Activated T-cell treated with anti-CD3 and anti-CD28 coated beads, Interleukin-2, amount 50 U/mL, for 24 hours (primary cell): ENCODE measurements at regions not wholly inside any gene's neighbourhood (a gene's known extent, or its start where the extent isn't known, plus 50 kb on each side); places are given as distances from the start of the nearest gene placed in this dataset.
"Not testable (repeated sequence)": the region's sequence is repeated elsewhere in the genome, so short reads cannot be mapped to it uniquely, and the experiment has no call there.

Experiments used
- DNase-seq: peaks from one replicate; pipeline ENCODE4 v3.0.0-alpha.2; 2020
- H3K27ac Mint-ChIP-seq: 2 replicates; pipeline ENCODE4 v1.8.0; 2020; ENCODE audit warnings: mild to moderate bottlenecking, mixed read lengths
- H3K27me3 Mint-ChIP-seq: 2 replicates; pipeline ENCODE4 v1.8.0; 2020; ENCODE audit warnings: mixed read lengths
- H3K36me3 Mint-ChIP-seq: 2 replicates; pipeline ENCODE4 v1.8.0; 2020; ENCODE audit warnings: low read depth, mixed read lengths
- H3K4me1 Mint-ChIP-seq: 2 replicates; pipeline ENCODE4 v1.8.0; 2020; ENCODE audit warnings: low read depth, mixed read lengths
- H3K4me3 Mint-ChIP-seq: 2 replicates; pipeline ENCODE4 v1.8.0; 2020; ENCODE audit warnings: mild to moderate bottlenecking, moderate library complexity, mixed read lengths
- H3K9me3 Mint-ChIP-seq: 2 replicates; pipeline ENCODE4 v1.8.0; 2020; ENCODE audit warnings: mixed read lengths

- peaks cover 23% of the 10 kb centered on the region for H3K27me3 Mint-ChIP-seq
- H3K27ac Mint-ChIP-seq: no peak overlapping the region
- H3K36me3 Mint-ChIP-seq: no peaks in the 10 kb centered on the region
- no peaks in the 10 kb centered on the region for H3K4me1 Mint-ChIP-seq
- no peak for DNase-seq
- H3K9me3 Mint-ChIP-seq: no peaks in the 10 kb centered on the region
- H3K4me3 Mint-ChIP-seq: no peak overlapping the region
Observed at GRCh38 chr3:150135287-150135721, 164.6 kb upstream of the PFN2 start.

GRCh38 chr3:150133293-150133692 is 162.6 kb upstream of the PFN2 start:
- H3K4me3 Mint-ChIP-seq: no peak overlapping the region
- no peak overlapping the region for H3K27ac Mint-ChIP-seq
- peaks cover 28% of the 10 kb centered on the region for H3K27me3 Mint-ChIP-seq
- H3K9me3 Mint-ChIP-seq: no peaks in the 10 kb centered on the region
- no peaks in the 10 kb centered on the region for H3K4me1 Mint-ChIP-seq
- H3K36me3 Mint-ChIP-seq: no peaks in the 10 kb centered on the region
- no peak for DNase-seq

- Mint-ChIP-seq H3K4me1 (no peaks in the 10 kb centered on the region), H3K27ac (no peak overlapping the region), H3K9me3 (no peaks in the 10 kb centered on the region), H3K4me3 (no peak overlapping the region), H3K36me3 (no peaks in the 10 kb centered on the region), H3K27me3 (peaks cover 27% of the 10 kb centered on the region)
- DNase-seq: no peak
Observed at GRCh38 chr3:150132101-150132749, 161.5 kb upstream of the PFN2 start.

DNA sequence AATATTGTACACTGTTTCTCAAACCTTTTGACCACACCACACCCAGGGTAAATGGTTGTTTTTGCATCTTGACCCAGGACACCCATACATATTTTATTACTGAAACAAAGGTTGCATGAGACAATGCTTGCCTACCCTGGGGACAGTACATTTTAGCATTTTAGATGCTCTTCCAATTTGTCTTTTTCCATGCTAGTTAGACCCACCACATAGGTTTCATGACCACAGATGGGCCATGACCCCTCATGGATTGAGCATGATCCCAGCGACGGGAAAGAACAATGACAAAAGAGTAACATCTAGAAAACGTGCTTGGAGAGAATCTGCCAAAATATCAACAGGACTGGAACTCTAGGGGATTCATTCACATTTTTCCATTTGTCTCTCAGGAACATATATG is 161.0 kb upstream of the PFN2 start:
- no peaks in the 10 kb centered on the region for H3K36me3 Mint-ChIP-seq
- H3K4me3 Mint-ChIP-seq: no peak overlapping the region
- no peak for DNase-seq
- no peaks in the 10 kb centered on the region for H3K4me1 Mint-ChIP-seq
- H3K9me3 Mint-ChIP-seq: no peaks in the 10 kb centered on the region
- no peak overlapping the region for H3K27ac Mint-ChIP-seq
- H3K27me3 Mint-ChIP-seq: peaks cover 21% of the 10 kb centered on the region

- peaks cover 27% of the 10 kb centered on the region for H3K27me3 Mint-ChIP-seq
- H3K9me3 Mint-ChIP-seq: no peaks in the 10 kb centered on the region
- no peak overlapping the region for H3K4me3 Mint-ChIP-seq
- no peaks in the 10 kb centered on the region for H3K4me1 Mint-ChIP-seq
- H3K36me3 Mint-ChIP-seq: no peaks in the 10 kb centered on the region
- no peak overlapping the region for H3K27ac Mint-ChIP-seq
- no peak for DNase-seq
Observed at GRCh38 chr3:150130404-150131100, 159.9 kb upstream of the PFN2 start.

GRCh38 chr3:150129166-150129565 is 158.5 kb upstream of the PFN2 start:
- H3K36me3 Mint-ChIP-seq: no peaks in the 10 kb centered on the region
- H3K9me3 Mint-ChIP-seq: no peaks in the 10 kb centered on the region
- DNase-seq: no peak
- no peak overlapping the region for H3K4me3 Mint-ChIP-seq
- H3K4me1 Mint-ChIP-seq: no peaks in the 10 kb centered on the region
- H3K27me3 Mint-ChIP-seq: peaks cover 29% of the 10 kb centered on the region
- H3K27ac Mint-ChIP-seq: no peak overlapping the region

GRCh38 chr3:150128126-150128525 is 157.4 kb upstream of the PFN2 start:
- H3K4me1 Mint-ChIP-seq: no peaks in the 10 kb centered on the region
- no peak overlapping the region for H3K4me3 Mint-ChIP-seq
- H3K9me3 Mint-ChIP-seq: no peaks in the 10 kb centered on the region
- DNase-seq: no peak
- H3K36me3 Mint-ChIP-seq: no peaks in the 10 kb centered on the region
- H3K27me3 Mint-ChIP-seq: peaks cover 29% of the 10 kb centered on the region
- no peak overlapping the region for H3K27ac Mint-ChIP-seq

DNA sequence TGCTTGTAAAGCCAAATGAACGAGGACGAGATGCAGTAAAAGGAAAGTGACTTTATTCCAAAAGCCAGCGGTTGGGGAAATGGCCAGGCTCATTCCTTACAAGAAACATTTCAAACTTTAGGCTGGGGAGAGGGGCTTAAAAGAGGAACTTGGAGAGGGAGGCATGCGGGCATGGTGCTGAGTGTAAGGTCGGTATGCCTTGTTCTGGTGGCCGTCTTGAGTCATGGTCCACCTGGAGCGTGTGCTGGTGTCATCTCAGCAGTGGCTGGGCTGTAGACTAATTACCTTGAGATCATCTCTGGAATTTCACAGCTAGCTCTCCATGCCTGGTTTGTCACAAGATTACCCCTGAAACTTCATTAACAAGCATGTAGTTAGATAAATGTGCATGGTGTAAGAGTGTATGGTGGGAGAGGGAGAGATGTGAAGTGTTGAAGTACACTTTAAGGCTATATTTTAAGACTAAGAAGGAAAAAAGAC is 156.4 kb upstream of the PFN2 start:
- no peak overlapping the region for H3K4me3 Mint-ChIP-seq
- no peak overlapping the region for H3K27ac Mint-ChIP-seq
- no peaks in the 10 kb centered on the region for H3K36me3 Mint-ChIP-seq
- no peak for DNase-seq
- H3K27me3 Mint-ChIP-seq: peaks cover 25% of the 10 kb centered on the region
- no peaks in the 10 kb centered on the region for H3K4me1 Mint-ChIP-seq
- H3K9me3 Mint-ChIP-seq: no peaks in the 10 kb centered on the region

GRCh38 chr3:150124142-150124541 is 153.4 kb upstream of the PFN2 start:
- no peaks in the 10 kb centered on the region for H3K4me1 Mint-ChIP-seq
- H3K27me3 Mint-ChIP-seq: peaks cover 33% of the 10 kb centered on the region
- no peak overlapping the region for H3K27ac Mint-ChIP-seq
- no peaks in the 10 kb centered on the region for H3K36me3 Mint-ChIP-seq
- no peak overlapping the region for H3K4me3 Mint-ChIP-seq
- no peaks in the 10 kb centered on the region for H3K9me3 Mint-ChIP-seq
- DNase-seq: no peak

- H3K4me1 Mint-ChIP-seq: not testable (repeated sequence)
Observed at GRCh38 chr3:150123249-150123648, 152.6 kb upstream of the PFN2 start.

DNA sequence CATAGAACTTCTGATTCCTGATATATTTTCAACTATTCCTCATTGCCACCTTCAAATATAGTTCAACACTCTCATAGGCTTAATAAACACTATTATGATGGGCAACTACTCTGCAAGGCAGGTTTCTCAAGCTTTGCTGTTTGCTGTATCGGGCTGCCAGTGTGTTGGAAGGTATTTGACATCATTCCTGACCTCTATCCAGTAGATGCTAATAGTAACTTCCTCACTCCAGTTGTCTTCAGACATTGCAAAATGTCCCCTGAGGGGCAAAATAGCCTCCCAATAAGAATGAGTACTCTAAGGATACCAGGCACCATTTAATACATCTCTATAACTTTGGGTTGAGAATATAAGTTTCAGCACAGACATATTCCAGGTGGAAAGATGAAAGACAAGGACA is 147.5 kb upstream of the PFN2 start:
- no peak for DNase-seq
- no peak overlapping the region for H3K27ac Mint-ChIP-seq
- no peaks in the 10 kb centered on the region for H3K9me3 Mint-ChIP-seq
- H3K27me3 Mint-ChIP-seq: peaks cover 56% of the 10 kb centered on the region
- H3K4me3 Mint-ChIP-seq: no peak overlapping the region
- H3K36me3 Mint-ChIP-seq: no peaks in the 10 kb centered on the region
- peaks cover 11% of the 10 kb centered on the region for H3K4me1 Mint-ChIP-seq

More at GRCh38 chr3:150123249-150123648, 152.6 kb upstream of the PFN2 start:
- not testable (repeated sequence) for H3K9me3 Mint-ChIP-seq, H3K36me3 Mint-ChIP-seq, H3K27ac Mint-ChIP-seq, H3K4me3 Mint-ChIP-seq, DNase-seq
- peaks cover 38% of the 10 kb centered on the region for H3K27me3 Mint-ChIP-seq

GRCh38 chr3:150117076-150117475 is 146.4 kb upstream of the PFN2 start:
- peaks cover 61% of the 10 kb centered on the region for H3K27me3 Mint-ChIP-seq
- H3K27ac Mint-ChIP-seq: no peak overlapping the region
- H3K9me3 Mint-ChIP-seq: no peaks in the 10 kb centered on the region
- H3K36me3 Mint-ChIP-seq: no peaks in the 10 kb centered on the region
- H3K4me1 Mint-ChIP-seq: peaks cover 11% of the 10 kb centered on the region
- DNase-seq: no peak
- H3K4me3 Mint-ChIP-seq: no peak overlapping the region

GRCh38 chr3:150116196-150116595 is 145.5 kb upstream of the PFN2 start:
- no peak overlapping the region for H3K27ac Mint-ChIP-seq
- no peak for DNase-seq
- H3K9me3 Mint-ChIP-seq: no peaks in the 10 kb centered on the region
- peaks cover 11% of the 10 kb centered on the region for H3K4me1 Mint-ChIP-seq
- H3K27me3 Mint-ChIP-seq: peaks cover 59% of the 10 kb centered on the region
- H3K4me3 Mint-ChIP-seq: no peak overlapping the region
- no peaks in the 10 kb centered on the region for H3K36me3 Mint-ChIP-seq

DNA sequence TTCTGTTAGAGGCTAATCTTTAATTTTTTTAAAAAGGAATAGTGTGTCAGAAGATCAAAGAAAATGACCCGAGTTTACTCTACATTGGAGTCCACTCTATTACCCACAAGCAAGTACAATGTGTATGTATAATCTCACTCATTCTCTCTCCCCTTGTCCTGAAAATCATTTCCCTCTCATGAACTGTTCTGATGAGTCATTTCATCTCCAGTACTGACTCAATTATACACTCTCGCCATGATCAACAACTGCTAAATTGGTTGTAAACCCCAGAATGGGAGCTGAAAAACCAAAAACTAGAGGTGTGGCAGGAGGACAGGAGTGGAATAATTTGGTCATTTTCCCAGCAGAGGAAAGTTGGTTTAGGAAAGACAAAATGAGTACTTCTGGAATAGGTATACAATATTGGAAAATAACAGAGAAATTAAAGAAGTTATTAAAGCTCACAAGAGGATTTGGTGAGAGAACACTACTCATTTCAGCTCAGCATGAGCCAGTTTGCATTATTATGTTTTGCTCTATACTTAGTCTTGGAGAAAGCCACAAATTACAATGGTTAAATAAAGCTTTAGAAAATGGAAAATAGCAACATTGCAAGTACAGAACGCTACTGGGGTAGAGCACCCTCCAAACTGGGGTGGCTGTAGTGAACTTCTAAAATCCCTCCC is 144.3 kb upstream of the PFN2 start:
- Mint-ChIP-seq H3K36me3 (no peaks in the 10 kb centered on the region), H3K27ac (no peak overlapping the region), H3K4me3 (no peak overlapping the region), H3K4me1 (peaks cover 11% of the 10 kb centered on the region), H3K27me3 (peaks cover 55% of the 10 kb centered on the region), H3K9me3 (no peaks in the 10 kb centered on the region)
- DNase-seq: no peak

GRCh38 chr3:150114273-150114672 is 143.6 kb upstream of the PFN2 start:
- Mint-ChIP-seq H3K27me3 (peaks cover 51% of the 10 kb centered on the region), H3K4me3 (no peak overlapping the region), H3K27ac (no peak overlapping the region), H3K4me1 (peaks cover 11% of the 10 kb centered on the region), H3K36me3 (no peaks in the 10 kb centered on the region), H3K9me3 (no peaks in the 10 kb centered on the region)
- DNase-seq: no peak
